ENCODE measurements at regions not wholly inside any gene's neighbourhood (a gene's known extent, or its start where the extent isn't known, plus 50 kb on each side); places are given as distances from the start of the nearest gene placed in this dataset.

GRCh38 chr9:14014218-14014617 is 299.7 kb downstream of the NFIB start:
- H3K4me2 ChIP-seq (ENCODE audit: low read length), result no peak overlapping the region
- no peaks in the 10 kb centered on the region for H3K9me2 ChIP-seq (ENCODE audit: low read depth, low read length)
- no peak overlapping the region for H3K4me3 ChIP-seq (ENCODE audit: low read depth, low read length, poor library complexity, severe bottlenecking)
- H4K20me1 ChIP-seq (ENCODE audit: insufficient read depth, low read length), result no peaks in the 10 kb centered on the region
- H3K4me1 ChIP-seq (ENCODE audit: insufficient read depth, low read length, severe bottlenecking), result no peaks in the 10 kb centered on the region
- no peaks in the 10 kb centered on the region for H3K27me3 ChIP-seq (ENCODE audit: insufficient read depth, low read length)
- H3K9me3 ChIP-seq (ENCODE audit: low read length), result no peaks in the 10 kb centered on the region
- H2AFZ ChIP-seq (ENCODE audit: low read length), result no peak overlapping the region
- H3K79me2 ChIP-seq (ENCODE audit: insufficient read depth, low read length), result no peaks in the 10 kb centered on the region
- no peak overlapping the region for H3K9ac ChIP-seq (ENCODE audit: low read length)
- H3K27ac ChIP-seq (ENCODE audit: low read depth, low read length, poor library complexity, severe bottlenecking), result no peak overlapping the region
- TF ChIP-seq EZH2 (IDR thresholded peaks at IDR 0.05; ENCODE audit: borderline replicate concordance, low read length) (no peak), CTCF (IDR thresholded peaks at IDR 0.05; ENCODE audit: low read length) (no peak)
- H3F3A ChIP-seq (ENCODE audit: insufficient read depth, low read length), result no peaks in the 10 kb centered on the region
- no peaks in the 10 kb centered on the region for H3K36me3 ChIP-seq (ENCODE audit: insufficient read depth, low read length)

GRCh38 chr9:14011799-14012560 is 302.0 kb downstream of the NFIB start:
- no peaks in the 10 kb centered on the region for H3K4me1 ChIP-seq (ENCODE audit: insufficient read depth, low read length, severe bottlenecking)
- no peaks in the 10 kb centered on the region for H3K27me3 ChIP-seq (ENCODE audit: insufficient read depth, low read length)
- H3K9me3 ChIP-seq (ENCODE audit: low read length), result no peaks in the 10 kb centered on the region
- H3K9ac ChIP-seq (ENCODE audit: low read length), result no peak overlapping the region
- H3K79me2 ChIP-seq (ENCODE audit: insufficient read depth, low read length), result no peaks in the 10 kb centered on the region
- no peak overlapping the region for H3K4me2 ChIP-seq (ENCODE audit: low read length)
- H3K27ac ChIP-seq (ENCODE audit: low read depth, low read length, poor library complexity, severe bottlenecking), result no peak overlapping the region
- no peak overlapping the region for H3K4me3 ChIP-seq (ENCODE audit: low read depth, low read length, poor library complexity, severe bottlenecking)
- H3K36me3 ChIP-seq (ENCODE audit: insufficient read depth, low read length), result no peaks in the 10 kb centered on the region
- no peaks in the 10 kb centered on the region for H3K9me2 ChIP-seq (ENCODE audit: low read depth, low read length)
- no peaks in the 10 kb centered on the region for H3F3A ChIP-seq (ENCODE audit: insufficient read depth, low read length)
- H2AFZ ChIP-seq (ENCODE audit: low read length), result no peak overlapping the region
- no peaks in the 10 kb centered on the region for H4K20me1 ChIP-seq (ENCODE audit: insufficient read depth, low read length)
- TF ChIP-seq CTCF (IDR thresholded peaks at IDR 0.05; ENCODE audit: low read length) (no peak), EZH2 (IDR thresholded peaks at IDR 0.05; ENCODE audit: borderline replicate concordance, low read length) (no peak)

GRCh38 chr9:14007190-14007769 is 306.7 kb downstream of the NFIB start:
- H3K9me2 ChIP-seq (ENCODE audit: low read depth, low read length), result no peaks in the 10 kb centered on the region
- no peak overlapping the region for H3K9ac ChIP-seq (ENCODE audit: low read length)
- H3K4me3 ChIP-seq (ENCODE audit: low read depth, low read length, poor library complexity, severe bottlenecking), result no peak overlapping the region
- no peak for TF ChIP-seq EZH2 (IDR thresholded peaks at IDR 0.05; ENCODE audit: borderline replicate concordance, low read length)
- TF ChIP-seq CTCF (IDR thresholded peaks at IDR 0.05; ENCODE audit: low read length), result no peak
- no peaks in the 10 kb centered on the region for H3F3A ChIP-seq (ENCODE audit: insufficient read depth, low read length)
- no peaks in the 10 kb centered on the region for H3K4me1 ChIP-seq (ENCODE audit: insufficient read depth, low read length, severe bottlenecking)
- H4K20me1 ChIP-seq (ENCODE audit: insufficient read depth, low read length), result no peaks in the 10 kb centered on the region
- H2AFZ ChIP-seq (ENCODE audit: low read length), result no peak overlapping the region
- H3K79me2 ChIP-seq (ENCODE audit: insufficient read depth, low read length), result no peaks in the 10 kb centered on the region
- no peaks in the 10 kb centered on the region for H3K9me3 ChIP-seq (ENCODE audit: low read length)
- H3K27me3 ChIP-seq (ENCODE audit: insufficient read depth, low read length), result no peaks in the 10 kb centered on the region
- H3K27ac ChIP-seq (ENCODE audit: low read depth, low read length, poor library complexity, severe bottlenecking), result no peak overlapping the region
- H3K36me3 ChIP-seq (ENCODE audit: insufficient read depth, low read length), result no peaks in the 10 kb centered on the region
- H3K4me2 ChIP-seq (ENCODE audit: low read length), result no peak overlapping the region
